SK-N-SH treated with all-trans-retinoic acid at 6 μM for 48 hours (cell line): ENCODE measurements at regions not wholly inside any gene's neighbourhood (a gene's known extent, or its start where the extent isn't known, plus 50 kb on each side); places are given as distances from the start of the nearest gene placed in this dataset.

Experiments
- ATAC-seq: fragments of 200-7000 bp; cut with Tn5 transposase; 3 replicates; pipeline ENCODE4 v1.9.1; 2020; ENCODE audit warnings: mild to moderate bottlenecking, moderate library complexity
- ARNTL ChIP-seq: fragments of 450-650 bp; formaldehyde crosslinking; IDR thresholded peaks from 2 replicates; pipeline ENCODE4 v1.5.0; 2020; ENCODE audit warnings: low read depth, mild to moderate bottlenecking, moderate library complexity, borderline replicate concordance
- BACH2 ChIP-seq: fragments of 250-450 bp; sonication (Bioruptor Pico); IDR thresholded peaks from 2 replicates; pipeline ENCODE4 v1.9.0; 2021; ENCODE audit warnings: mild to moderate bottlenecking, borderline replicate concordance
- CSDC2 ChIP-seq: fragments of 250-450 bp; sonication (Bioruptor Pico); IDR thresholded peaks from 2 replicates; pipeline ENCODE4 v1.5.0; 2020; ENCODE audit warnings: mild to moderate bottlenecking, moderate library complexity
- CSRNP3 ChIP-seq: fragments of 250-450 bp; sonication (Bioruptor Pico); IDR thresholded peaks from 2 replicates; pipeline ENCODE4 v1.5.1; 2021; ENCODE audit warnings: mild to moderate bottlenecking, moderate library complexity
- ESRRG ChIP-seq: fragments of 250-450 bp; sonication (Bioruptor Pico); IDR thresholded peaks from 2 replicates; pipeline ENCODE4 v1.6.1; 2021; ENCODE audit warnings: mild to moderate bottlenecking
- GLIS3 ChIP-seq: fragments of 250-450 bp; sonication (Bioruptor Pico); IDR thresholded peaks from 2 replicates; pipeline ENCODE4 v1.5.0; 2020; ENCODE audit warnings: mild to moderate bottlenecking, moderate library complexity
- ISL1 ChIP-seq: fragments of 250-450 bp; sonication (Bioruptor Pico); IDR thresholded peaks from 2 replicates; pipeline ENCODE4 v2.1.2; 2022; ENCODE audit warnings: mild to moderate bottlenecking, moderate library complexity
- OSR1 ChIP-seq: fragments of 250-450 bp; sonication (Bioruptor Pico); IDR thresholded peaks from 2 replicates; pipeline ENCODE4 v1.8.0; 2022; ENCODE audit warnings: moderate library complexity, mild to moderate bottlenecking, inconsistent platforms
- PPARA ChIP-seq: fragments of 250-450 bp; sonication (Bioruptor Pico); IDR thresholded peaks from 2 replicates; pipeline ENCODE4 v1.5.0; 2020; ENCODE audit warnings: mild to moderate bottlenecking, borderline replicate concordance
- SNAI2 ChIP-seq: fragments of 250-450 bp; sonication (Bioruptor Pico); IDR thresholded peaks from 2 replicates; pipeline ENCODE4 v1.5.0; 2020; ENCODE audit warnings: mild to moderate bottlenecking, moderate library complexity
- TCF4 ChIP-seq: fragments of 250-450 bp; sonication (Bioruptor Pico); IDR thresholded peaks from 2 replicates; pipeline ENCODE4 v1.8.0; 2021; ENCODE audit warnings: mild to moderate bottlenecking, moderate library complexity, borderline replicate concordance
- TOX ChIP-seq: fragments of 250-450 bp; sonication (Bioruptor Pico); IDR thresholded peaks from 2 replicates; pipeline ENCODE4 v1.8.0; 2021; ENCODE audit warnings: mild to moderate bottlenecking, moderate library complexity, borderline replicate concordance
- ZC3H10 ChIP-seq: fragments of 250-450 bp; sonication (Bioruptor Pico); IDR thresholded peaks from 2 replicates; pipeline ENCODE4 v1.5.1; 2021; ENCODE audit warnings: mild to moderate bottlenecking, moderate library complexity
- ZFP30 ChIP-seq: fragments of 450-650 bp; formaldehyde crosslinking; IDR thresholded peaks from 2 replicates; pipeline ENCODE4 v1.5.0; 2022; ENCODE audit warnings: mild to moderate bottlenecking, moderate library complexity
- ZNF565 ChIP-seq: fragments of 450-650 bp; formaldehyde crosslinking; conservative IDR thresholded peaks from 2 replicates; pipeline ENCODE4 v1.5.0; 2020; ENCODE audit warnings: low read depth, mild to moderate bottlenecking, moderate library complexity
- ZNF70 ChIP-seq: fragments of 450-650 bp; formaldehyde crosslinking; IDR thresholded peaks from 2 replicates; pipeline ENCODE4 v1.5.0; 2020; ENCODE audit warnings: mild to moderate bottlenecking, moderate library complexity
- ZNF8 ChIP-seq: fragments of 450-650 bp; formaldehyde crosslinking; IDR thresholded peaks from 2 replicates; pipeline ENCODE4 v1.5.0; 2020; ENCODE audit warnings: mild to moderate bottlenecking, moderate library complexity
- TF ChIP-seq, protein P1 (sequence below): fragments of 250-450 bp; sonication (Bioruptor Pico); IDR thresholded peaks from 2 replicates; pipeline ENCODE4 v1.8.0; 2021; ENCODE audit warnings: low read depth, mild to moderate bottlenecking, moderate library complexity, borderline replicate concordance
- TF ChIP-seq, protein P2 (sequence below): fragments of 250-450 bp; sonication (Bioruptor Pico); IDR thresholded peaks from 2 replicates; pipeline ENCODE4 v1.5.1; 2020; ENCODE audit warnings: low read depth, mild to moderate bottlenecking, moderate library complexity
- TF ChIP-seq, protein P3 (sequence below): fragments of 250-450 bp; sonication (Bioruptor Pico); IDR thresholded peaks from 2 replicates; pipeline ENCODE4 v1.8.0; 2020; ENCODE audit warnings: mild to moderate bottlenecking, moderate library complexity, borderline replicate concordance
- TF ChIP-seq, protein P4 (sequence below): fragments of 250-450 bp; sonication (Bioruptor Pico); IDR thresholded peaks from 2 replicates; pipeline ENCODE4 v1.5.0; 2020; ENCODE audit warnings: mild to moderate bottlenecking, moderate library complexity

GRCh38 chr12:76144245-76144549 lies 59.7 kb upstream of the NAP1L1 start:
- TF ChIP-seq, protein P1, sequence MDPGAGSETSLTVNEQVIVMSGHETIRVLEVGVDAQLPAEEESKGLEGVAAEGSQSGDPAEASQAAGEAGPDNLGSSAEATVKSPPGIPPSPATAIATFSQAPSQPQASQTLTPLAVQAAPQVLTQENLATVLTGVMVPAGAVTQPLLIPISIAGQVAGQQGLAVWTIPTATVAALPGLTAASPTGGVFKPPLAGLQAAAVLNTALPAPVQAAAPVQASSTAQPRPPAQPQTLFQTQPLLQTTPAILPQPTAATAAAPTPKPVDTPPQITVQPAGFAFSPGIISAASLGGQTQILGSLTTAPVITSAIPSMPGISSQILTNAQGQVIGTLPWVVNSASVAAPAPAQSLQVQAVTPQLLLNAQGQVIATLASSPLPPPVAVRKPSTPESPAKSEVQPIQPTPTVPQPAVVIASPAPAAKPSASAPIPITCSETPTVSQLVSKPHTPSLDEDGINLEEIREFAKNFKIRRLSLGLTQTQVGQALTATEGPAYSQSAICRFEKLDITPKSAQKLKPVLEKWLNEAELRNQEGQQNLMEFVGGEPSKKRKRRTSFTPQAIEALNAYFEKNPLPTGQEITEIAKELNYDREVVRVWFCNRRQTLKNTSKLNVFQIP (CRISPR knock-in tag) = no peak
- TF ChIP-seq ZNF8 (CRISPR knock-in tag) = no peak
- TF ChIP-seq, protein P2, sequence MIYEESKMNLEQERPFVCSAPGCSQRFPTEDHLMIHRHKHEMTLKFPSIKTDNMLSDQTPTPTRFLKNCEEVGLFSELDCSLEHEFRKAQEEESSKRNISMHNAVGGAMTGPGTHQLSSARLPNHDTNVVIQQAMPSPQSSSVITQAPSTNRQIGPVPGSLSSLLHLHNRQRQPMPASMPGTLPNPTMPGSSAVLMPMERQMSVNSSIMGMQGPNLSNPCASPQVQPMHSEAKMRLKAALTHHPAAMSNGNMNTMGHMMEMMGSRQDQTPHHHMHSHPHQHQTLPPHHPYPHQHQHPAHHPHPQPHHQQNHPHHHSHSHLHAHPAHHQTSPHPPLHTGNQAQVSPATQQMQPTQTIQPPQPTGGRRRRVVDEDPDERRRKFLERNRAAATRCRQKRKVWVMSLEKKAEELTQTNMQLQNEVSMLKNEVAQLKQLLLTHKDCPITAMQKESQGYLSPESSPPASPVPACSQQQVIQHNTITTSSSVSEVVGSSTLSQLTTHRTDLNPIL (CRISPR knock-in tag) = no peak
- no peak for TF ChIP-seq CSDC2 (CRISPR knock-in tag)
- TF ChIP-seq, protein P3, sequence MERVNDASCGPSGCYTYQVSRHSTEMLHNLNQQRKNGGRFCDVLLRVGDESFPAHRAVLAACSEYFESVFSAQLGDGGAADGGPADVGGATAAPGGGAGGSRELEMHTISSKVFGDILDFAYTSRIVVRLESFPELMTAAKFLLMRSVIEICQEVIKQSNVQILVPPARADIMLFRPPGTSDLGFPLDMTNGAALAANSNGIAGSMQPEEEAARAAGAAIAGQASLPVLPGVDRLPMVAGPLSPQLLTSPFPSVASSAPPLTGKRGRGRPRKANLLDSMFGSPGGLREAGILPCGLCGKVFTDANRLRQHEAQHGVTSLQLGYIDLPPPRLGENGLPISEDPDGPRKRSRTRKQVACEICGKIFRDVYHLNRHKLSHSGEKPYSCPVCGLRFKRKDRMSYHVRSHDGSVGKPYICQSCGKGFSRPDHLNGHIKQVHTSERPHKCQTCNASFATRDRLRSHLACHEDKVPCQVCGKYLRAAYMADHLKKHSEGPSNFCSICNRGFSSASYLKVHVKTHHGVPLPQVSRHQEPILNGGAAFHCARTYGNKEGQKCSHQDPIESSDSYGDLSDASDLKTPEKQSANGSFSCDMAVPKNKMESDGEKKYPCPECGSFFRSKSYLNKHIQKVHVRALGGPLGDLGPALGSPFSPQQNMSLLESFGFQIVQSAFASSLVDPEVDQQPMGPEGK (CRISPR knock-in tag) = no peak
- no peak for TF ChIP-seq CSRNP3
- no peak for TF ChIP-seq BACH2 (CRISPR knock-in tag)
- TF ChIP-seq, protein P4, sequence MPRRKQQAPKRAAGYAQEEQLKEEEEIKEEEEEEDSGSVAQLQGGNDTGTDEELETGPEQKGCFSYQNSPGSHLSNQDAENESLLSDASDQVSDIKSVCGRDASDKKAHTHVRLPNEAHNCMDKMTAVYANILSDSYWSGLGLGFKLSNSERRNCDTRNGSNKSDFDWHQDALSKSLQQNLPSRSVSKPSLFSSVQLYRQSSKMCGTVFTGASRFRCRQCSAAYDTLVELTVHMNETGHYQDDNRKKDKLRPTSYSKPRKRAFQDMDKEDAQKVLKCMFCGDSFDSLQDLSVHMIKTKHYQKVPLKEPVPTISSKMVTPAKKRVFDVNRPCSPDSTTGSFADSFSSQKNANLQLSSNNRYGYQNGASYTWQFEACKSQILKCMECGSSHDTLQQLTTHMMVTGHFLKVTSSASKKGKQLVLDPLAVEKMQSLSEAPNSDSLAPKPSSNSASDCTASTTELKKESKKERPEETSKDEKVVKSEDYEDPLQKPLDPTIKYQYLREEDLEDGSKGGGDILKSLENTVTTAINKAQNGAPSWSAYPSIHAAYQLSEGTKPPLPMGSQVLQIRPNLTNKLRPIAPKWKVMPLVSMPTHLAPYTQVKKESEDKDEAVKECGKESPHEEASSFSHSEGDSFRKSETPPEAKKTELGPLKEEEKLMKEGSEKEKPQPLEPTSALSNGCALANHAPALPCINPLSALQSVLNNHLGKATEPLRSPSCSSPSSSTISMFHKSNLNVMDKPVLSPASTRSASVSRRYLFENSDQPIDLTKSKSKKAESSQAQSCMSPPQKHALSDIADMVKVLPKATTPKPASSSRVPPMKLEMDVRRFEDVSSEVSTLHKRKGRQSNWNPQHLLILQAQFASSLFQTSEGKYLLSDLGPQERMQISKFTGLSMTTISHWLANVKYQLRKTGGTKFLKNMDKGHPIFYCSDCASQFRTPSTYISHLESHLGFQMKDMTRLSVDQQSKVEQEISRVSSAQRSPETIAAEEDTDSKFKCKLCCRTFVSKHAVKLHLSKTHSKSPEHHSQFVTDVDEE (CRISPR knock-in tag) = no peak
- no peak for TF ChIP-seq ZFP30 (CRISPR knock-in tag)
- TF ChIP-seq TCF4 = no peak
- no peak for TF ChIP-seq ZNF70 (CRISPR knock-in tag)
- no peak for TF ChIP-seq ARNTL (CRISPR knock-in tag)
- no peak for TF ChIP-seq PPARA (CRISPR knock-in tag)
- no peak for TF ChIP-seq ZNF565 (CRISPR knock-in tag)
- ATAC-seq = peak; percentile 68

GRCh38 chr12:76143343-76144244 lies 59.1 kb upstream of the NAP1L1 start:
- no peak for TF ChIP-seq ZNF8 (CRISPR knock-in tag)
- TF ChIP-seq TCF4 = no peak
- TF ChIP-seq BACH2 (CRISPR knock-in tag) = no peak
- TF ChIP-seq ZC3H10 = no peak
- ATAC-seq = peak; percentile 27; the same call in 2 of the 3 replicates

GRCh38 chr12:76142305-76142704 lies 57.8 kb upstream of the NAP1L1 start:
- ATAC-seq = no peak
- TF ChIP-seq GLIS3 (CRISPR knock-in tag) = no peak
- no peak for TF ChIP-seq ZFP30 (CRISPR knock-in tag)
- TF ChIP-seq, protein P4 (CRISPR knock-in tag) = no peak
- TF ChIP-seq OSR1 (CRISPR knock-in tag) = no peak
- TF ChIP-seq ESRRG (CRISPR knock-in tag) = no peak
- no peak for TF ChIP-seq TOX (CRISPR knock-in tag)
- TF ChIP-seq SNAI2 (CRISPR knock-in tag) = no peak
- TF ChIP-seq, protein P3 (CRISPR knock-in tag) = no peak
- TF ChIP-seq, protein P1 (CRISPR knock-in tag) = no peak
- no peak for TF ChIP-seq ISL1
